HG03342 (cell line): ENCODE measurements at regions not wholly inside any gene's neighbourhood (a gene's known extent, or its start where the extent isn't known, plus 50 kb on each side); places are given as distances from the start of the nearest gene placed in this dataset.

Source experiments
- ATAC-seq: cut with Tn5 transposase; IDR thresholded peaks from one replicate; pipeline ENCODE4 v1.9.1; 2021; ENCODE audit warnings: mild to moderate bottlenecking, moderate library complexity; ENCODE audit not compliant: unreplicated experiment

DNA sequence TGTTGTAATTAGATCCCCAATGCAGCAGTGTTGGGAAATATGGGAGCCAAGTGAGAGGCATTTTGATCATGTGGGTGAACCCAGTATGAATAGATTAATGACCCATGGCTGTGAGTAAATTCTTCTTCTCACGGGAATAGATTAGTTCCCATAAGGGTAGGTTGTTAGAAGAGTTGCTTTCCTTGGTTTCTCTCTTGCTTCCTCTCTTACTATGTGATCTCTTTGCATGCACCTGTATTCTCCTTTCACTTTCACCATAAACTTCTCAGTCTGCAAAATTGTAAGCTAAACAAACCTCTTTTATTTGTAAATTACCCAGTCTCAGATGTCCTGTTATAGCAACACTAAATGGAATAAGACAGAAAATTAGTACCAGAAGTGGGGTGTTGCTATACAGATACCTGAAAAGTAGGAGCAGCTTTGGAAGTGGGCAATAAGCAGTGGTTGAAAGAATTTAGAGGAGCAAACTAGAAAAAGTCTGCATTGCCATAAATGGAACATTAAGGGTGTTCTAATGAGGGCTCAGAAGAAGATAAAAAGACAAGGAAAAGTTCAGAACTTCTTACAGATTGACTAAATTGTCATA, 1090.0 kb upstream of the ARRDC3 start:
- no peak for ATAC-seq

DNA sequence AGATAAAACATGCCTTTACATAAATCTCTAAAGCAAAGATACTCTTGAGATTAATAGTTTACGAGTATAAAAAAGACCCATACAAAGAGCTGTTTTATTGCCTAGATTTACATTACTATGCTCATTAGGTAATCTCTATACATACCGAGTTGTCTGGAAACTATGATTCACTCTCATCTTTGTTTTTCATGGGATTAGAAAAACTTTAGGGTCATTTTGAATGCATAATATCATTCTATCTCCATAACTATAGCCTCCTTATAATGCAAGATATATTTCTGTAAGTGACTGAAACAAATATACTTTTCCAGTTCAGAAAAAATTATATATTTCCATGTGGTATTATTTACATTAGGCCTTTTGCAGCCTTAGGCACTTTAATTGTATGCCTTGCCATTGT, 1088.7 kb upstream of the ARRDC3 start:
- no peak for ATAC-seq

DNA sequence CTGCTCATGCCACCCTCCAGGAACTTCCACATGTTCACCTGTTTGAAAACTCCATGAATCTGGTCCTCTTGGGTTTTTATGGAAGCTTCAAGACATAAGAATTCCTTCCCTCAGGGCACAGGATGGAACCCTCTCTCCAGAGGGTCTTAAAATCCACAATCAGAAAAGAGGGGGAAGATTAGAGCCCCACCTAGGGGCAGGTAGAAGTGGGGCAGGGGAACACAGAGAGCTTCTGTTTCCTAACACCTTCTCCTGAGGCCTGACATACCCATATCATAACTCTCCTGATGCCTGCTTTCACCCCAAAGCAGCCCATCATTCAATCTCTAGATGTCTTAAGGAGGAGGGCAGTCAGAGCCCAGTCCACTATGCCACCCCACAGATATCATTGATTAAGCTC, 1087.7 kb upstream of the ARRDC3 start:
- no peak for ATAC-seq

DNA sequence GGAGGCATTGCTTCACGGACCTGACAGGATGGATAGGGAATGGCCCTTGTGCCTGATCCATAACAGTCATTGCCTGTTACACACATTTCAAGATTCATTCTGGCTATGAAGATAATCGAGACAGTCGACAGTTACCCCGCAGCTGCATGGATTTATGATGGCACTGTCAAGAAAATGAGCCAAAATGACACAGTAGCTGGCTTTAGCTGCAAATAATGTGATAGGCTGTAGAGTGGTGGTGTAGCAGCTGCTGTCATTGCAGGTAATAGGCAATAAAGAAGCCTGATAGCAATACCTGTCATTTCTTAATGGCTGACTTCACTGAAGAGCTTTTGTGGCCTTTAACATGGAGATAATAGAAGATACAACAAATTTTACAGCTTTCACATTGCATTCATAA, 1085.2 kb upstream of the ARRDC3 start:
- ATAC-seq, result no peak

DNA sequence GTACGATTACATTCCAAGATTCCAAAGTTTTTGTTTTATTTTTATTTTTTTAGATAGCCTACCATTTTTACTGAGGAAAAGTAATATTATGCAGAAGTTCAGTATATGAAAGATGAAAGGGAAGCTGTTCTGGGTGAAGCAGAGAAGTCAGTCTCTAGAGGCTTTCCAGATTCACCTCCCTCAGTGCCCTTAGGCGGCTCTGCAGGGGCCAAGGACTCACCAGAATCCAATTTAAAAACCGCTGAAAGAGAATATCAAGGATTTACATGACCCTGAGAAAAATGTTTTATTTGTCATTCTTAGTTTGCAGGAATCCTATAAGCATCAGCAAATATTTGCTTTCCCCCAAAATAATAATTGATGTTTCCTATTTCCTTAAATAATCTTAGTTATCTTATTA, 1084.6 kb upstream of the ARRDC3 start:
- ATAC-seq, result no peak

DNA sequence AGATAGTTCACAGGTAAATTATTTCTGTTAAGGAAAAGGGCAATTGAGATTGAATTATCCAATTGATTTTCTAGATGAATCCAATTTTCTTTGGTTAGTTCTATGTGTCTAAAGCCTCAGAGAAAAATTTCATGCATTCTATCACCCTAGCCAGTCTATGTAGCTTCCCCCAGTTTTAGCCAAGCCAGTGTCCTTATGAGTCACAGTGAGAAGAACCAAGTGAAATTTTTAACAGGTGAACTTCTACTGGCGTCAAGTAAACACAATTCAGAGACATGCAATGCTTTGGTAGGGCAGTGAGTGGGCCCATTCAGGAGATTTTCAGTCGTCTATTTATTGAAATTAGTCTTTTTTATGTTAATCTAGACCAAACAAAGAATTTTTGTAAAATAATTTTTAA, 1077.4 kb upstream of the ARRDC3 start:
- ATAC-seq, result peak; percentile 83

- no peak for ATAC-seq
These were observed 1076.5 kb upstream of the ARRDC3 start for GRCh38 chr5:92459654-92460053.

- ATAC-seq, result peak; percentile 100
These were observed 1071.9 kb upstream of the ARRDC3 start for GRCh38 chr5:92455011-92455410.

DNA sequence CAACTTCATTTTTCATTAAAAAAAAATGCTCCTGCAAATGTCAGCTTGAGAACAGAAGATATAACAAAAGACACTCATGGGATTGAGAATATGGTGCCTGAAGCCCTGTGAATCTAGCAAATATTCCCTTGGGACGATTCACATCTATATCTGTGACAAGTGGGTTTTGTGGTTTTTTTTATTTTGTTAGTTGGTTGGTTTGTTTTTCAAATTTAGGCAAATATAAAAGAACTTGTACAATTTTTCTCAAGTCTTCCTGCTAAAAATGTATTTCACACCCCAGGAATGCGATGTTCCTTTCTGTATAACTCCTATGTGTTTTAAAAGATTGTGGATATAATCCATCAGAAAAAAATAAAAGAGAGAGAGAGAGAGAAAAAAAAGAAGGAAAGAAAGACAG, 1061.8 kb upstream of the ARRDC3 start:
- ATAC-seq, result no peak

- no peak for ATAC-seq
These were observed 1052.7 kb upstream of the ARRDC3 start for GRCh38 chr5:92435781-92436180.

GRCh38 chr5:92429646-92430045, 1046.5 kb upstream of the ARRDC3 start:
- no peak for ATAC-seq

DNA sequence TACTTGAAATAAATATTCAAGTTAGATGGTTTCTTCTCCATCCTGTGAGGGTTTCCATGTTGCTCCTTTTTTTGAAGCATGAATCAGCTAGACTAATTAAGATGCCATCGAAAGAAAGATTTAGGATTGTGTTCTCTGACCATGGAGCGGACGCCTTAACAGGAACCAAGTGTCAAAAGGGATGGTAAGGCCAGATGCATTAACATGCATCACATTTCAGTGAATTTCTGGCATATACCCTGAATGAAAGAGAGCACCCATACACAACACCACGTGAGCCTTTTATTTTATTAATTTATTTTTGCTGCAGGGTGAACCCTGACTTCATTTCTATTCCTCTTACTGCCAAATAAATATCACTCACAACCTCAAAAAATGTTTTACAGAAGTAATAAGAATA, 1045.3 kb upstream of the ARRDC3 start:
- ATAC-seq, result no peak

DNA sequence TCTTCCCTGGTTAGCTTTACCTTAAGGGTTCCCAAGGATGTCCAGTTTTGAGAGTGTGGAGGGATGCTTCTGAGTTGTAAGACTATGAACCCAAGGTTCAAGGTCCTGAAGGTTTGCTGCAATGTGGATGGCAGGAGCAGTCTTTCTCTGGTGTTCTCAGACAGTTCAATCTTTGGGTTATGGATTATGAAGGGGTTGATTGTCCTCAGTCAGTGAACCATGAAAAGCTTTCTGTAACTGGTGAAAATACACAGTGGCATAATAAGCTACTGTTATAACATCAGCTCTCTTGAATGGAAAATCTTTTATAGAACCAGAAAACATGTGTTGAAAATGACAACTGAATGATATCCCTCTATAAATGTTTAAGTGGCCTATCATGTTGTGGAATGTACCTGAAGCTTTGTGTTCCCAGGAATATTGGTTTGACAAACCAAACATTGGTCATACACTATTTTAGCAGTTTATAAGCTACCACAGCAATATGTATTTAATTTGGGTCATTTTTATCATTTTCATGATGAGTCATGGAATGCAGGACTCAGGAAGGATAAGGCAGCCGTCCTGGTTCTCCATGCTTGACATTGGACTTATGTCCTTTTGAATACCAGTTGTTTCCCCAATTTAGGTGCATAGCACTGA, 1041.8 kb upstream of the ARRDC3 start:
- peak; percentile 70 for ATAC-seq

- no peak for ATAC-seq
These were observed 1038.8 kb upstream of the ARRDC3 start for GRCh38 chr5:92421942-92422341.

DNA sequence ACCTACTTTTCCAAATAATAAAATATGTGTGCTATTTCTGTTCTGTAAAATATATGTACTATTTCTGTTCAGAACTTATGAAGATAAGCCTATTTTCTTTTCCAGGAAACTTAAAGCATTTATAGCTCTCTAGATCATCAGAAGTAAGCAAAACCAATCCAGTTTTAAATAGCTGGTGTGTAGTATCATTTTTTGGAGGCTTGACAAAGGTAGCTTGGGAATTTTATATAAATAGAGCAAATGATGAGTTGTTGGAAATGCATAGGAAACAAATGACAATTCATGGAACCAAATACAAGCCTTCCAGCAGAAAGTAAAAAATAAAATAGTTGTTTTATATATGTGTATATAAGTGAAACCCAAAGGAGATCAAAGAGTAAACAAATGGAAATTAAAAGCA, 1038.1 kb upstream of the ARRDC3 start:
- ATAC-seq, result no peak

DNA sequence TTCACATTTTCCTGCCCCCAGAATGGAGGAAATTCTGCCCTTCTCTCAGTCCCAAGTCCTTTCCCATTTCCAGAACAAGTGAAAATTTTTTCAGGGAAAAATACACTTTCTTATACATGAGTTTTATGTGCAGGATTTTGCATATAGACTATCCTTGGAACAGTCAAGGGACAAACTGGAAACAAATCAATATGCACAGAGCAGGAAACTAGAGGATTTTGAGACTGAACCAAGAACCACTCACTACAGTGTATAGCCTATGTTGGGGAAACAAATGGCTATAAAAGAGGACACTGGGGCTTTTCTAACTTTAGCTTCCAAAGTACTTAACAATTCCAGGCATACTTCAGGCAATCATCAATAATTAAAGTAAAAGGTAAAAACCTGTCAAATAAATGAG, 1036.1 kb upstream of the ARRDC3 start:
- ATAC-seq, result no peak

- no peak for ATAC-seq
These were observed 1035.2 kb upstream of the ARRDC3 start for GRCh38 chr5:92418341-92418740.

DNA sequence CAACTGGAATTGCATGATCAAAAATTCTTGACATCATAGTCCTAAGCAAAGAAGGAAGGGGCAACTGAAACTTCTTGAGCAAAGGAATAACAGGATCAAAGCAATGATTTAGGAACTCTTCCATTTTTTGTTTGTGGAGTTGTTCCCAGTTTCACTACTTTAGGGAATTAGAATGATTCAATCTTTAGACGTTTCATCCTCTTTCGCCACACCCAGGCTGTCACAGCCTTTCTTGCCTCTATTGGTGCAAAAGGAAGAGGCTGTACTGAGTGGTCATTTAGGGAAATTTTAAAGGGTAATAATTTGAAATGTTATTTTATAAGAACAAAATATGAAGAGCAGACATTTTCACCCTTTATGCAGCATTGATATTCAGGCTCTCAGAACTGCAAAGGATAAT, 1026.0 kb upstream of the ARRDC3 start:
- ATAC-seq, result no peak

DNA sequence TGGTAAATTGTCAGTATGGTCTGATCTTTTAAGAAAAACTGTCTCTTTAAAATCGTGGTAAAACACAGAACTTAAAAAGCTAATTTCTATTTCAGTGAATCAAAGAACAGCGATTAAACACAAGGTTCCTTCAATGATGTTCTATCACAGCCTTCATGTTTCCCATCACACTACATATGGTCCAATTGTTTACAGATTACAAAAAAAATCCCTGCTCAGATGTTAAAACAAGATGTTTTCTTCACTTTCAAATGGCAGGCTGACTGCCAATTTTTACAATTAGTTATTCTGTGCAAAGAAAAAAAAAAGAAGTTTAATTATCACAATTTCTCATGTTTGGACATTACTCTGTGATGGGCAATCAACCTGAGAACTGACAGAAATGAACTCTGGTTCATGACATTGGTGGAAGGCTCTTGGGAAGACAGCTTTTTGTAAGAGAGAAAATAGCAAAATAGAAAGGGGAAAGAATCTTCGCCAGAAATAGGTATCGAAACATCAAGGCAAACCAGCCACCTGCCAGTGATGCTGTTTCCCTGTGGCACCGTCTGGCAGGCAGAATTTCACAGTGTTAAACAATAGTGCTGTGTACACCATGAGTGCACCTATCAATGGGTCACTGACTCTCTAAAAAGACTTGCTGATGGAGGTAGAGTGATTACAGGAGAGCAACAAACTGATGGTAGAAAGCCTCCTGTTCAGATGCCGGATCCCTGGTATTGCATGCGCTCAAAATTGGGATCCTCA, 1020.0 kb upstream of the ARRDC3 start:
- no peak for ATAC-seq

GRCh38 chr5:92402045-92402444, 1018.9 kb upstream of the ARRDC3 start:
- ATAC-seq, result no peak

DNA sequence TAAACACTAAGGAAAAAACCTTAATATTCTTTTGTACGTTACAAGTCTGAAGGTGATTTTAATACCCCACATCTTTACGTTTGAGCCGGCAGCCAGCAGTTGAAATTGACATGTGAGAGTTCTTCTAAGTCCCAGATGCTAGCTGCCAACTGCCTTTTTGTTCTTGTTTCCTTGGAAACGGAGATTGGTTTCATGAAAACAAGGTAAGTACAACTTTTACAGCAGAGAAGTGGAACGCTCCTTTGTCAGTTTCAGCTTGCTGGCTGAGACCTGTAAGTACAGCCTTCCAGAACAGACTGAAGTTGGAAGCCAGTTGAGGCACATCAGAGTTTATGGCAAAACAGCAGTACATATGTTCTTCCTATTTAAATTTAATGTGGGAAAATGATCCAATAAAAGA, 1018.4 kb upstream of the ARRDC3 start:
- no peak for ATAC-seq

DNA sequence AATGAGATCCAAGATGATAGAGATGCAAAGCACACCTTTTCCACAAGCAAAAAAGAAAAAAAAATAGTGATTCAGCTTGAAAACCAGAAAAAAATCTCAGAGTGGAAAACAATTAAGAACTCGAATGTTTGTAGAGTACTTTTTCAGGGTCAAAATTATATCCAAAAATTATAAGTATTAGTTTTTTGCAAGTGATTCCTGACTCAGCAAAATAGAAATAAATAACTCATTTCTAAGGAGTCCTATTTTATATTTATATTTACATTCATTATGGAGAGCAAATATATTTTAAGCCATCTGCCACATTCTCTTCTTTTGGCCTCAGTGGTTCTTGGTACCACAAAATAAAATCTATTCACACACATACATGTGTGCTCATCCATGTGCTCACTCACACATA, 1011.8 kb upstream of the ARRDC3 start:
- no peak for ATAC-seq
